ENCODE measurements at regions not wholly inside any gene's neighbourhood (a gene's known extent, or its start where the extent isn't known, plus 50 kb on each side); places are given as distances from the start of the nearest gene placed in this dataset.

DNA sequence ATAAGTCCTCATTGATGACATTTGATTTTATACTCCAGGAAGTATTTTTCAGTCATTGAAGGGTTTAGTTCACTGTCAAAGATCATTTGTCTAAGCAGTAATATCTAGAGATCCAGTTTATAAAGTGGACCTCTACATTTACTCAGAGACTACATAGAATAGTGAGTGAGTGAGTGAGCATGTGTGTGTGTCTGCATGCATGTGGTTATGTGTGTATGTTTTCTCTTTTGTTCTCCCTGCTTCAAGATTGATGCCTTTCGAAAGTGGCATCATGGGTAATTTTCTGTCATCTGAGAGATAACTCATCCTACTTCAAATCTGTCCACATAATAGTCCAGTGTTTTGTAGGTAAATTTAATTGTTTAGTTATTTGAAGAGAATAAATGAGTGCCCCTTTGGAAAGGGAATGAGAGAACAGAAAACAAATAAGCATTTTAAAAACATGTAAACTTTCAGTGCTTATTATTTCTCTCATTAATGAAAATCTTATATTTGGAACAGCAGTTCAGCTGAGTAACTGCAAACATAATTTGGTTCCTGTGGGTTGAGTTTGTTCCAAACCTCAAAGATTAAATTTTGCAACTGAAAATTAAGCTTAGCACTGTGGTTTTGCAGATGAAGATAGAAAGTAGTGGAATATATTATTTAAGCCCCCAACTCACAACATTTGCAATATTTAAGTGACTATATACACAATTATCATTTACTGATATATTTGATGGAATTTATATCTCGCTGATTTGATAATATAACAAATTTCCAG is 1295.1 kb upstream of the C9orf72 start:
- TF ChIP-seq, protein P1, sequence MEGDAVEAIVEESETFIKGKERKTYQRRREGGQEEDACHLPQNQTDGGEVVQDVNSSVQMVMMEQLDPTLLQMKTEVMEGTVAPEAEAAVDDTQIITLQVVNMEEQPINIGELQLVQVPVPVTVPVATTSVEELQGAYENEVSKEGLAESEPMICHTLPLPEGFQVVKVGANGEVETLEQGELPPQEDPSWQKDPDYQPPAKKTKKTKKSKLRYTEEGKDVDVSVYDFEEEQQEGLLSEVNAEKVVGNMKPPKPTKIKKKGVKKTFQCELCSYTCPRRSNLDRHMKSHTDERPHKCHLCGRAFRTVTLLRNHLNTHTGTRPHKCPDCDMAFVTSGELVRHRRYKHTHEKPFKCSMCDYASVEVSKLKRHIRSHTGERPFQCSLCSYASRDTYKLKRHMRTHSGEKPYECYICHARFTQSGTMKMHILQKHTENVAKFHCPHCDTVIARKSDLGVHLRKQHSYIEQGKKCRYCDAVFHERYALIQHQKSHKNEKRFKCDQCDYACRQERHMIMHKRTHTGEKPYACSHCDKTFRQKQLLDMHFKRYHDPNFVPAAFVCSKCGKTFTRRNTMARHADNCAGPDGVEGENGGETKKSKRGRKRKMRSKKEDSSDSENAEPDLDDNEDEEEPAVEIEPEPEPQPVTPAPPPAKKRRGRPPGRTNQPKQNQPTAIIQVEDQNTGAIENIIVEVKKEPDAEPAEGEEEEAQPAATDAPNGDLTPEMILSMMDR (IDR thresholded peaks at IDR 0.05), result no peak
- TF ChIP-seq POLR2AphosphoS5 (IDR thresholded peaks at IDR 0.05) (no peak), POLR2A (IDR thresholded peaks at IDR 0.05; ENCODE audit: low read depth) (no peak)

Measured in esophagus muscularis mucosa (tissue), 3 donors.